HG03095 (cell line): ENCODE measurements at regions not wholly inside any gene's neighbourhood (a gene's known extent, or its start where the extent isn't known, plus 50 kb on each side); places are given as distances from the start of the nearest gene placed in this dataset.

Experiments used
- ATAC-seq: cut with Tn5 transposase; IDR thresholded peaks from one replicate; pipeline ENCODE4 v1.9.1; 2021; ENCODE audit warnings: moderate library complexity; ENCODE audit not compliant: unreplicated experiment

DNA sequence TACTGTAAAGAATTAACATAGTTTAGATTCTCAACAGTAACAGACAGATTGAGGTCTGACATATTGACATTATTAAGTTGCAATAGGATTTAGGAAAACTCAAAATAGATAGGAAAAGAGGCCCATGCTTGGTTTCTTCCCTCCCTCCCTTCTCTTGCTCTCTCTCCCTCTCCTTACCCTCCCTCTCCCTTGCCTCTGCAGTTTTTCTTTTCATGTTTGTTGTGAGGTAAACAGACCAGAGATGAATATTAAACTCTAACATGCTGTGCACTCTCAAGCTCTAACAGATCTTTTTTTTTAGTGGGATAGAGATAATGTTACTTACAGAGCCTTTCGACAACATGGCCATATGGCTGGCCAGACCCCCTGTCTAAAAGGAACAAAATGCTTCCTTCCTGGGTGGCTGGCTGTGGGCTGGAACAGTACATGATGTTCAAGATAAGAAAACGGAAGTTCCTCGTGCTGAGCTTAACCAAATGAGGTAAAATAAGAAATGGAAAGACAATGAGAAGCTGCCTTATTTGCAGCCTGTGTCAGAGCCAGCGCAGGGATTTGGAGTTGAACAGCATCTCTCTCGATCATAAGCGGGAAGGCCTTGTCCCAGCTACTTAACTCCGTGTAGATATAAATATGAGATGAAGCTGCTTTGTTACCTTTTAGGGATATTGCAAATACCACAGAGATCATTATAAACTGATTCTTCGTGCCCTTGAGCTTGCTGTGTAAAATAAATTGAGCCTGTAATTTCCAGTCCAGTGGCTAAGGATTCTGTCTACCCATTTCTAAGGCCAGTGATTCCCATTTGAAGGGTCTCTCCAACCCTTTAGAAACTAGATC lies 391.9 kb upstream of the NPVF start:
- ATAC-seq, result no peak

DNA sequence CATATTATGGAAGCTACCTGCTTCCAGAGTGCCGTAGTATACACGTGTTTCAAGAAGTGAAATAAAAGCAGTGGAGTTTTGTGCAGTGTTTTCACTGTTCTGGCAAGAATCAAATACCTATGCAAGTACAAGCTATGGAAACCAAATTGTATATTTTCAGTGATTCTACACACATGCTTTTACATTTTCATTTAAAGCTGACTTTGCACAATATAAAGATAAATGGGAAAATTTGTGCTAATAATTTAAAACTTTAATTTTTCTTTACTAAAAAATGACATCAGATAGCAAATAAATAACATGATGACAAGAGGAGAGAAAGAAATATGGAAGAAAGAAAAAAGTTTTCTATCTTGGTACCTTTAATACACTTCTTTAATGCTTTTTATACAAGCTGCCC lies 393.7 kb upstream of the NPVF start:
- no peak for ATAC-seq

DNA sequence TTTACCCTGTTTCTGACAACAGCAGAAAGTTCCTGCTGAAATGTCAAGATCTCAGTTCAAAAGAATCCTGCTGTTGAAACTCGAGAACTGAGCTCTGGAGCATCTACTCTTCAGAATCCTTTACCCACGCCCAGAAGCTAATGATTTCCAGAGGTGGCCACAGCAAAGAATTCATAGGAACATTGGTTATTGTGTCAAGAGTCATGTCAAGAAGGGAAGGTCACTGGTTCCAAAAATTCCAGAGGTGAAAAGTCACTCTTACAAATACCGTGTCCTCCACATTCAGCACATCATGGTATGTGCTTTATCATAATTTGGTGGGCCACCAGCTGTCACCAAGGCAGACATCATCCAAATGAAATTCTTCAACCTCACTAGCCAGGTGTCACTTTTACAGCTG lies 394.4 kb upstream of the NPVF start:
- no peak for ATAC-seq

DNA sequence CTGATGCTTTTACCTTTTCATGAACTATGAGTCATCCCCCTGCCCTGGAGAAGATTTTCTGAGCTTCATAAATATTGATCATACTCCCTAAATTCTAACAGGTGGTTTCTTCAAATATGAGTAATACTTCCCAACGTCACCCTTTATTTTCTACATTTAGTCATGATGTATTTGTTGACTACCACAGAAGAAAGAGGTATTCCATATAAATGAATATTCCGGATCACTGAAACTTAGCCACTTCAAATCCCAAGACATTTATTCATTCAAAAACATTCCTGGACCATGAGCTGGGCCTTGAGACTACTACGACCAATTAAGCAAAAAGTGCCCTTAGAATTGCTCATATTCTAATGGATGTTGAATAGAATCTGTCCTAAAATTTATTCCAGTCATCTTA lies 395.8 kb upstream of the NPVF start:
- ATAC-seq, result no peak

DNA sequence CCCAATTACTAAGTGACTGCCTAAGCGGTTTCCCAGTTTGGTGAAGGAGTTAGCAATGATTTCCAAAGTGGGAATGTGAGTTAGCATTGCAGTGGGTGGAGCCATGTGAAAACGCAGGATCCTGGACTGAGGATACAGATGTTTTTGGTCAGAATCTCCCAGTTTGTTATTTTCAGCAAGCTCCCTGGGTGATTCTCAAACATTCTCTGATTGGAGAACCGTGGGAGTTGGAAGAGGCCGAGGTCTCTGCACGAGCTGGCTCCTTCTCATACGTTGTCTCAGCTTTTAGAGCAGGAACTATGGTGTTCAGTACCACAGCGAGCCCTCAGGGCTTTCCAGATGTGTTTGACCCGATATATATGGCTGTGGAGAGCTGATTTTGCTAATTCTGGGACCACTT lies 396.5 kb upstream of the NPVF start:
- no peak for ATAC-seq

- no peak for ATAC-seq
These were observed 397.2 kb upstream of the NPVF start for GRCh38 chr7:25625306-25625992.

DNA sequence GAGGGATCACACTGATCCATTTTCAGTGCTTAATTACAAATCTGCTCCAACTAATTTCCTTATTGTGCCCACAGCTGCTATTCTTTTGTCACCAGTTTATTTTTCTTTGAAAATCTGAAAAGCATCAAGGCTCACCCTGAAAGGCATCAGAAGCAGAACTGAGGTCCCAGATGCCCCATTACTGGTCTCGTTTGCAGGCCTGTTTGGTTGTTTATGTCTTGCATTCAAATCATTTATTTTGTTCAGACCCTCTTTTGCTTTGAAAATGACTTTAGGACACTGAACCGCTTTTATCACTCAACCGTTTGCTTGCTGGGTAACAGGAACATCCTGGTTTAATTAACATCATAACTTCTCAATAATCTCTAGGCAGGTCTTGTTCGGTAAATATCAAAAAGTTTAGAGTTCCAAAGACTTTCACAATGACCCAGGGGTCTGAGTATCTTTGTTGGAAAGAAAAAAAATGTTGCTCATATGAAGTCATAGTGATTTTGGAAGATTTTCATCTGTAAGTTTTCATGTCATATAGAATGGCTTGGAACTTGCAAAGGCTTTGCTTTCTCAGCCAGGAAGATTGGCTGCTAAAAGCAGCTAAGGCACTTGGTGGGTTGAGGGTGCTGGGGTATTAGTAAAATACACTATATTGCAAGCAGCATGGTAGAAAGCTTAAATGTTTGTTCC lies 398.3 kb upstream of the NPVF start:
- no peak for ATAC-seq

- ATAC-seq, result no peak
These were observed 400.2 kb upstream of the NPVF start for GRCh38 chr7:25628446-25628845.

- ATAC-seq, result no peak
These were observed 404.3 kb upstream of the NPVF start for GRCh38 chr7:25632616-25633015.

DNA sequence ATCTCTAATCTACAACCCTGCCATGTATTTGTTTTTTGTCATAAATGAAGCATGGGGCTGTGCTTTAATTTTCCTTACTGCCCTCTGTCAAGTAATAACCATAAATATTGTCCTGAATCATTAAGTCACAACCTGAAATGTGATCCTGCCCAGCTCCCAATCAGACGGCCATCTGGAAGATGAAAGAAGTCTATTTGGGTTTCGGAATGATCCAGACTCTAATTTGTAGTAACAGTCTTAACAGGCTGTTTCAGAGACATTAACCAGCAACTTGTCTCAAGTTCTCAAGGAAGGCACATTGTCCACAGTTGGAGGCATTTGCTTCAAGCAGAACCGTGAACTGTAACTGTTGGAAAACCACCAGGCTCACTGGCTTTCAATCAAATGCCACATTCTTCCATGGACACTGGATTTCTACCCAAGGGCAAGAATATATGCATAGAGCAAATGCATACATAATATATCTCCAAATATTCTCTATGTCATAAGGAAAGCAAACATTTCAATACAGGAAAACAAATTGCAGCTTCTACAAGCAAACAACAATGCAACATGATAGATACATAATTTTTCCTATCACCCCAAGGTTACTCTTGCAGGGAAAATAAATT lies 405.2 kb upstream of the NPVF start:
- ATAC-seq, result no peak

DNA sequence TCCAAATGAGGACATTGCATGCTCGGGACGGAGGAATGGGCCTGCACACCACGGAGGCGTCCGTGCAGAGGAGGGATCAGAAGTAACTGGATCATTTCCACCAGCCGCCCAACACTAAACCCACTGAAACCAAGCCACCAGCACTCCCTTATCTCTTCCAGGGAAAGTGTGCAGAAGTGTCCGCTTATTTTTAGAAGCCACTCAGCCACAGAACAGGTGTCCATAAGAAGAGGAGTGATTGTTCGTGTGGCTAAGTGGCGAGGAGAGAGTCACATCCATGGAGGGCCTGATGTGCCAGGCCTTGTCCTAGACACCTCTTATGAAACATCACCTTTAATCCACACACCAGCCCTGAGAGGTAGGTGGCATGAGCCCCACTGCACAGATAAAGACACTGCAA lies 407.9 kb upstream of the NPVF start:
- no peak for ATAC-seq

DNA sequence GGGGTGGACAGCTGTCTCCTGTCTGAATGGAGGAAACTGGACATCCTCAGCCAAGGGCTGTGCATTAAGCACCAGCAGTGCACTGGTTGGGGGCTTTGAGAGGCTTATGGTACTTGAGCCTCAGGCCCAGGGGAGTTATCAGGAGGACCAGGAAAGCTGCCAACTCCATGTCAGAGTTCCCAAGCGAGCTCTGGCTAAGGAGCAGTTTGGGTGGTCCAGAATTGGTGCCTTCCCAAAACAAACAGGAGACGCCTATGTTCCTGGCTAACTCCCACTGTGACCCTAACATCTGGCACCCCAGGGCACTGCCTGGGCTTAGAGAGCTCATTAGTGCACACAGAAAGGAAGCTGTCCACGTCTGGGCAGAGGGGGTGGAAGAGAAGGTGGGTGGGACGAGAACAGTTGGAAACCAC lies 408.6 kb upstream of the NPVF start:
- no peak for ATAC-seq

- no peak for ATAC-seq
These were observed 409.8 kb upstream of the NPVF start for GRCh38 chr7:25638068-25638467.

- no peak for ATAC-seq
These were observed 410.4 kb upstream of the NPVF start for GRCh38 chr7:25638590-25639244.

DNA sequence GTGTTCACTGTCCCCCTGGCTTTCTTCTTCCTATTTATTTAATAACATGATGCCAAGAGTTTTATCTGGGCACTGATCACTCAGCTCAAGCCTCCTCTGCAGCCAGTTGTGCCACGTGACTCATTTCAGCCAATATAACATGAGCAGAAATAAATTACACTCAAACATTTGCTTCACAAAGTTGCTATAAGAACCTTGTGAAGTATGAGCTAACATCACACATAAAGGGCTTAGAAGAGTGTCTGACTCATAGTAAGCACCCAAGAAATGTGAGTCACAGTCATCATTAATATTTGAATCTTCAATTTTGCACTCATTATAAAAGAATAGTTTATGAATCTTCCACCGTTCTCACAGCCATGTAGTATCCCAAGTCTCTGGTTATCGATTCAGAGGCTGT lies 414.6 kb upstream of the NPVF start:
- ATAC-seq, result no peak

- no peak for ATAC-seq
These were observed 415.0 kb upstream of the NPVF start for GRCh38 chr7:25643286-25643685.

DNA sequence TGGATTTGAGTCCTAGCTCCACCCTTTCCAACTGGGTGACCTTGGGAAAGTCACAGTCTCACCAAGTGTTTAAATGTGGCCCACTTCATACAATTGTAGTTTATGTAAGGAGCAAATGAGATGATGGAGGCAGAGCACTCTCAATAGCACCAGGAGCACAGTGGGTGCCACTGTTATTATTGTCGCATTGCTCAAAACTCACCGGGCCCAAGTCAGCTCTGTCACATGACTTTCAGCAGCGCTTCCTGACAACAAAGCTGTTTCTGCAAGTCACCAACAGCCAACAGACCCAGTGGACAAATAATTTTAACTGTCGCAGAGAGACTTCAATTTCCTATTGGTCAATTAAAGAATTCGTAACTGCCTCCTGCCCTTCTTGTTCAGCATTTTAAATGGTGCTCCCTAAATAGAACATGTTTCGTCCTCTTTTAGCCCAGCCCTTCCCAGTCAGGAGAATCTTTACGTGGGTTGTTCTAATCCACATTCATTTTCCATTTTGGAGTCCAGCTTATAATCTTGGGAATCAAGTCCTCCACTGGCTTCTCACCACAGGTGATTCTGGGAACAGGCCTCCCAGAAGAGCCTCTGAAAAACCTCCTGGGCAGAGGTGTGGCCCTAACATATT lies 415.6 kb upstream of the NPVF start:
- ATAC-seq, result no peak

DNA sequence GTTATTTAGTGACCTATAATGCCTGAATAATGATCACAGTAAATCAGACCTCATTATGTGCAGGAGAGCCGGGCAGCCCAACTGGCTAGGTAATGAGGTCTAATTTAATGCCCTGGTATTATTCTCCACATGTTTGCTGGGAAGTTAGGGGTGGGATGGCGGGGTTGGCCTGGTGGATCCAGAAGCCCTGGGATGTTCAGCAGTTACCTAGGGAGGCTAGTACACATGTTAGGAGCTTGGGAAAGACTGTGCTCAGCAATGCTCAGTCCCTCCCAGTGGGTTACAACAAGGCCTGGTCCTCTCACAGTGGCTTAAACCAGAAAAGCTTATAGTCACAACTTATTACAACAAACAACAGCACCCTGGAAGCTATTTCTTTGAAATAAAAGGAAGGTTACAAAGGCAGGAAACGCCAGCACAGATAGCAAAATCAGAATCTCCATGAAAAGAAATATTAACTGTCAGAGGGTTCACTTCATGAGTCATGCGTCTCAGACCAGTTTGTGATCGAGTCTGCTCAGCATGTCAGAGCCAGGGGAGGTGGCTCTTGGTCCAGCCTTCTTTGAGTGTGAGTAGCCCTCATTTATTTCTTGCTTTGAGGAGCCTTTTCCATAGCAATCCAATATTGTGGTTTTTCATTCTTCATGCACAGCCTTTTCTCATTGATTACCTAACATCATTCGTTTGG lies 418.6 kb upstream of the NPVF start:
- no peak for ATAC-seq

DNA sequence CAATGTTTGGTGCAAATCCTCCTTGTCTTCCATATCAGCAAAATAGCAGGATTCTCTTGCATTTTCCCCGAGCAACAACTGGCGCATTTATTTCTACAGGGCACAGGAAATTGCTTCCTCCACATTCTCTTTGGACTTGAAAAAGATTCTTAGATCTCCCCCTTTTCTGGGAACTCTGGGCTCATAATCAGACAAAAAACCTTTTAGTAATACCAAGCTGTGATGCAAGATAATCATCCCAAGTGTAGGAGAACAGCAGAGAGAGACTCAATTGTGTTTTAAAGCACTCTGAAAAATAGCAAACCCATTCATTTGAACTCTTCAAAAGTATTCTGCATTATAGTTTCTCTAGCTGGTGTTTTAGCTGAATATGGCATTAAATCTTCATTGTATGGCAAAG lies 419.6 kb upstream of the NPVF start:
- ATAC-seq, result no peak

DNA sequence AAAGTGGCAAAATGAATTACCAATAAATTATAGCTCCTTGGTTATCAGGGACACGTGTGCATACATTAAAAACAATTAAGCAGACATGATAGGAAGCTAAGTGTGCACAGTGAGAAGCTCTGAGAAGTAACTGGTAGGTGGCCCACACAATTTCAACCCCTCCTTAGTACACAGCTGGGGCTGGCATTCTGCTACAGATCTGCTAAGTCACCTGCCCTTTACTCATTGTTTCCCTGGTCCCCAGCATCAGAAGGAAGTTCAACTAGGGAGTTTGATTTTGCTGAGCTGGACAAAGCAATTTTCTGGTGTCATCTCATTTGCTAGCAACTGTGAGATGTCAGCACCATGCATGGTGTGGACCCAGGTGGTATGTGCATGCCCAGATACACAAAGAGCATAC lies 424.1 kb upstream of the NPVF start:
- no peak for ATAC-seq
